ENCODE measurements at regions not wholly inside any gene's neighbourhood (a gene's known extent, or its start where the extent isn't known, plus 50 kb on each side); places are given as distances from the start of the nearest gene placed in this dataset.

DNA sequence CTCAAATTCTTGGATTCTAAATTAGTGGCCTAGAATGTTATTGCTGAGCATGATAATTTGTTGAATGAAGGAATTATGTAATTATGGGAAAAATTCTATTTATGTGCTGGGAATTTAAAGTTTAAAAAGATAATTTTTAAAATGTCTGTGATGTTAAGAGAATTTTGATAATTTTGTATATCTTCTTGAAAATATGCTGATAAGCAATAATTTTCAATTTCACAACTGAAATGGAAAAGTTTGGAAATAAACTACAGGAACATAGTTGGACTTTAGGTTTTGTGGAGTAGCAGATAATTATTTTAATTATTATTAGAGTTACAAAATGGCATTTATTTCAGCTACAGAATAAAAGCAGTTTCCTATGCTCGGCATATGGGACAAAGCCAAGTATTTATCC is 268.5 kb upstream of the TPK1 start:
- TF ChIP-seq, protein P1, sequence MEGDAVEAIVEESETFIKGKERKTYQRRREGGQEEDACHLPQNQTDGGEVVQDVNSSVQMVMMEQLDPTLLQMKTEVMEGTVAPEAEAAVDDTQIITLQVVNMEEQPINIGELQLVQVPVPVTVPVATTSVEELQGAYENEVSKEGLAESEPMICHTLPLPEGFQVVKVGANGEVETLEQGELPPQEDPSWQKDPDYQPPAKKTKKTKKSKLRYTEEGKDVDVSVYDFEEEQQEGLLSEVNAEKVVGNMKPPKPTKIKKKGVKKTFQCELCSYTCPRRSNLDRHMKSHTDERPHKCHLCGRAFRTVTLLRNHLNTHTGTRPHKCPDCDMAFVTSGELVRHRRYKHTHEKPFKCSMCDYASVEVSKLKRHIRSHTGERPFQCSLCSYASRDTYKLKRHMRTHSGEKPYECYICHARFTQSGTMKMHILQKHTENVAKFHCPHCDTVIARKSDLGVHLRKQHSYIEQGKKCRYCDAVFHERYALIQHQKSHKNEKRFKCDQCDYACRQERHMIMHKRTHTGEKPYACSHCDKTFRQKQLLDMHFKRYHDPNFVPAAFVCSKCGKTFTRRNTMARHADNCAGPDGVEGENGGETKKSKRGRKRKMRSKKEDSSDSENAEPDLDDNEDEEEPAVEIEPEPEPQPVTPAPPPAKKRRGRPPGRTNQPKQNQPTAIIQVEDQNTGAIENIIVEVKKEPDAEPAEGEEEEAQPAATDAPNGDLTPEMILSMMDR (IDR thresholded peaks at IDR 0.05), result no peak
- no peak for TF ChIP-seq EZH2 (IDR thresholded peaks at IDR 0.05; ENCODE audit: borderline replicate concordance, insufficient read depth, low read depth, low read length, poor library complexity, severe bottlenecking)
